Retina (tissue), 1 donor: ENCODE measurements at regions not wholly inside any gene's neighbourhood (a gene's known extent, or its start where the extent isn't known, plus 50 kb on each side); places are given as distances from the start of the nearest gene placed in this dataset.

Experiments
- DNase-seq: peaks from one replicate; pipeline ENCODE4 v3.0.0-alpha.2; 2016

DNA sequence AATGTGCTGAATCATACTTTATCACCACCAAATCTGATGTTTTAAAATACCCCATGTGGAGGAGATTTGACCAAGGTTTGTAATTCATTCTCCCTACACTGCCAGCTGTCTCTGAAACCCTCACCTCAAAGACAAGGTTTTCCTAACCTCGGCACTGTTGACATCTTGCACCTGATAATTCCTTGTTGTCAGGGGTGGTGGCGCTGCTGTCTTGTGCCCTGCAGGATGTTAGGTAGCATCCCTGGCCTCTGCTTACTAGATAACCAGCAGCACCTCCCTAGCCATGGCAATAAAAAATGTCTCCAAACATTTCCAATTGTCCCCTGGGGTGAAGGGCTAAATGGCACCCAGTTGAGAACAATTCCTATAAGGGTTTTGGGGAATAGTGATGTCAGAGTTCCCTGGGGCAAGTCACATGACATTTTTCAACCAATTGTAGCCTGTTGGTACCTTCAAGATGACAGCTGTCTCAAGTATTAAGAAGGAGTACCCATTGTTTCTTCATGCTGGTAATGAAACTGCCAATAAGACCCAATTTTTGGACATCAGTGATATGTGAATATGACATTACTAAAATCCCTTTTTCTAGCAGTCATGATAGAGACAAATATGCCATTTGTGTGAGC is 160.6 kb upstream of the PLCXD3 start:
- DNase-seq, result no peak

DNA sequence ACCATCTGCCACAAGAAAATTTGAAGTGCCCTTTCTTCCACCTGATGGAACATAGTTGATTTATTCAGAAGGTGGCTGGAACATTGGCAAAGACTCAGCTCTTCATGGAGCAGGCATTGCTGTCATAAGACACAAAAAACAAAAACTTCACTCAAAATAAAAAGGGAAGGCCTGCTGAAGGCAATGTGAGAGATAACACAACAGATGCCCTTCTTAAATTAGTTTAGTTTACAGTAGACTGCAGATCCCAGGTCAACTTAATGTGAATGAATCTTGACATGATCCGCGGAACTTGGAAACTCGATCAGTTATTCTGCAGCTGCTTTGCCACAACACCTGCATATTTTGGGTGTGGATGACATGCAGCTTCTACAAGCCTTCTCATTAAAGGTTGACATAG is 159.8 kb upstream of the PLCXD3 start:
- DNase-seq, result no peak

DNA sequence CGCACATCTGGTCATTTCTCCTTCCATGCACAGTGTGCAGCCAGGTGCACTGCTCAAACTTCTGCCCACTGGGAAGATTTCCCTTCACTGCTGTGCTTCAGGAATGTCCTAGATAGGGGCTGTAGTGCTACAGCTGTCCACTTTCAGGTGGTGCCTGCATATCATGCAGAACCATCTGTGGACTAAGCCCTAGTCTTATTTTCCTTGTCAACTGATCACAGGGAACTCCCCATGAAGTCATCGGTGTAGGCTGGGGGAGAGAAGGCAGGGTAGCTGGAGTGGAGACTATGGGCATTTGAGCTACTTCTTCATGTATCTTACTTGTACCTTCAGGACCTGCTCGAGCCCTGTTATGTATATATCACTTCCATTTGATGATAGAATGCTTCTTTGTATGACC is 150.9 kb upstream of the PLCXD3 start:
- no peak for DNase-seq

DNA sequence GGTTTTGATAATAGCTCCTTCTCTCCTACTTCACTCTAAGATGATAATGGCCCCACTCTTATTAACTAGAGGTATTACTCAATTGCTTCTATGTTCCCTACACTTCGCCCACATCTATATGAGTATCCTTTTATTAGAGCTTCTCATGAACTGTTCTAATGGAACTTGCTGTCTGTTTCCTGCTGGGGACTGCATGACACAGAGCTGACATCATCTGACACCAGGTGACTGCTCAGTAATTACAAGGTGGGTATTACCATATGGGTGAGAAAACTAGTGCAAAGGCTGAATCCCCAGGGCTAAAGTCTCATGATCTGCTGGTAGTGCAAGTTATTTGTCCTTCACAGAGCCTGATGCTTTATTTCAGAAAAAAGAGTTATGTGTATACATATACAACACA is 146.2 kb upstream of the PLCXD3 start:
- no peak for DNase-seq

DNA sequence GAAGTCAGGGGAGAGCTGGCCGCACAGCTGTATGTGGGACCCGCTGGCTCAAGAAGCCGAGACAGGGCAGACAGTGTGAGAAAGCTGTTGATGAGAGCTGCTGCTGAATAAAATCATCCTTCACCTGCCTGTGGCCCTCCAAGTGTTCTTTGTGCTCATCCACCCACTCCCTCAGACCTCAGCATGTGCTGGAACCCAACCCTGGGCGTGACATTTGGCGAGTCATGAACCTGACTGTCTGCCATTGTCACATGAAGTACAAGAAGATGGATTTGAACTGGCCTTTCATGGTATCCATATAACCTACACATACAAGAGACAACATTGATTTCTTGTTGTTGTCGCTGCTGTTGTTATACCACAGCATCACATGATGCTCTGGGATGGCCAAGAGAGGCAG is 139.7 kb upstream of the PLCXD3 start:
- no peak for DNase-seq

DNA sequence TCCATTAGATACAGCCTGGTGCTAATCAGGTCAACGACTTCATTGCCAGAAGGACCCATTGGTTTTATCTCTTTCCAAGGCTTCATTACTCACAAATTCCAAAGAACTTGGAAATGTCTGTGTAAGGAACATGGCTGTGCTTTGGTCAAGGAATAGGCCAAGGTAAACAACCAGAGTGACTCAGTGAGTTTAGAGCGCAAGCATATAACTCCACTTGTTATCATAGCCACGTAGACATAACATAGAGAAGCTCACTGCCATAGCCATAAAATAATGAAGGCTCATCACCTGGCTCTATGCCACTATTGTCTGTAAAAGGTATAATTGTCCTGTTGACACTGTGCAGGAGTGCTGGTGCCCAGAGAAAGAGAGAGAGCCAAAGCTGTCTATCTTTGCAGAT is 139.3 kb upstream of the PLCXD3 start:
- DNase-seq, result no peak

DNA sequence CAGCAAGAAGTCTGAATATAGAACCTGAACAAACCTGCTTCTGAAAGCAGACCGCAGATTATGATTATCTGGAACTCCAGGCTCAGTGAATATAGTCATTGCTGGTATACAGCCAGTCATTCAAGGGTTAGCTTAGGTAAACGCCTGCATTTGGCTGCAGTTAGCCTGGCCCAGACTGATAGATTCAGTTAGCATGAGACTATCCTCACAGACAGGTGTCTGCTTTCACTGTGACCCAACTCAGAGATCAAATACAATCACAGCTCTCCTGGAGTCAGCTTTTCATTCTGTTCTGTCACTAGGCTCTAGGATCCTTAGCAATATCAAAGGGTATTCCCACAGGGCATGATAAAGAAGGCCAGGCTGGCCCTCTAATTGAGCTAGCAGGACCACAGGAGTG is 138.6 kb upstream of the PLCXD3 start:
- no peak for DNase-seq

DNA sequence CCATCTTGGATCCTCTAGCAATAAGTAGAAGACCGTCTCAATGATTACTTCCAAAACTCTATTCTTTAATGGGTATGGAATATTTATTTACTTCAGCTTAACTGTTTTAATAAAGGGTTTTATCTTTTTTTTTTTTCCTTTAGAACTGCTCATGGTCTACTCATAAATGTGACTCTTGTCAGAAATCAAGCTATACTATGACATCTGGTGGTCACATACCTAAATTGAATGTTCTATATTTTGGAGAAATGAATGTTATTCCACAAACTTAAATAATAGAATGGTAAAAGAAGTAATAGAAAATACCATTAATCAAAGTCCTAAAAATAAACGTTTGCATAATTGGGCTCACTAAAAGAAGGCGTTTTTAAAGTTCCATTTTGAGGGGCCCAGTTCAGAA is 131.2 kb upstream of the PLCXD3 start:
- no peak for DNase-seq

DNA sequence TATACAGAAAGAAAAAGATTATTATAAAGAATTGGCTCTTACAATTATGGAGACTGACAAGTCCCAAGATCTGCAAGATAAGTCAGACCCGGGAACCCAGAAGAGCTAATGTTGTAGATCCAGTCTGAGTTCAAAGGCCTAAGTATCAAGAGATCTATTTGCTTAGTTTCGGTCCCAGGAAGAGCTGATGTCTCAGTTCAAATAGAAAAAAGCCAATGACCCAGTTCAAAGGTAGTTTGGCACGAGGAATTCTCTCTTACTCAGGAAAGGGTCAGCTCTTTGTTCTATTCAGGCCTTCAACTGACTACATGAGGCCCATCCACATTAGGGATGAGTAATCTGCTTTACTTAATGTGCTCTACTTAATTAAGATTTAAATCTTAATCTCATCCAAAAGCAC is 128.3 kb upstream of the PLCXD3 start:
- DNase-seq, result no peak

DNA sequence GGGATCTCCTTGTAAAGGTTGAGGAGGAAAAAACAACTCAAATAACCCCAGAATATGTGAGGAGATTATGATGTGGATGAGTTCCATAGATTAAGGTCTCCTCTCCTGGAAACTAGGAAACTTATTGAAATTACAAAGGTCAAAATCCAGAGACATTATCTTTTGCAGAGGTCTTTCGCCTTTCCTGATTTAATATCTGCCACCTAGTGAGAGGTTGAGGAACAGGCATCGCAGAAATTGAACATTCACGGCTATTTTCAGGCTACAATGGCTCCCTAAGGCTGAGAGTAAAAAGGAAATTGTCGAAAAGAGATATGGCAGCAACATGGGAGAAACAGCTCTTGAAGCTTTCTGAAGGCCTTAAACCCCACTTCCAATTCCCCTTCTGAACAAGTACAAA is 127.5 kb upstream of the PLCXD3 start:
- DNase-seq, result no peak

DNA sequence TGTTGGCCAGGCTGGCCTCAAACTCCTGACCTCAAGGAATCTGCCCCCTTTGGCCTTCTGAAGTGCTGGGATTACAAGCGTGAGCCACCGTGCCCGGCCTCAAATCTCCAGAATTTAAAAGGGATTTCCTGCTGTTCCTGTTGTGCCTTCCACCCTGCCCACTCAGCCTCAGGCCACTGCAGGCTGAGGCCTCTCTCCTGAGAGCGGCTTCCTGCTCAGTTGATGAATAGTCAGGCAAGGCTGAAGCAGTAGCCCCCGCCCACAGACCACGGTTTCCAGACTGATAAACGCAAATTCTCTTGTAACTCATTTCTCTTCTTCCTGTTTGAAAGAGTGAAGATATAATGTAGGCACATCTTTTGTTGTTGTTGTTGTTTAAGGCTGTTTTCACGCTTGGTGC is 127.0 kb upstream of the PLCXD3 start:
- no peak for DNase-seq

DNA sequence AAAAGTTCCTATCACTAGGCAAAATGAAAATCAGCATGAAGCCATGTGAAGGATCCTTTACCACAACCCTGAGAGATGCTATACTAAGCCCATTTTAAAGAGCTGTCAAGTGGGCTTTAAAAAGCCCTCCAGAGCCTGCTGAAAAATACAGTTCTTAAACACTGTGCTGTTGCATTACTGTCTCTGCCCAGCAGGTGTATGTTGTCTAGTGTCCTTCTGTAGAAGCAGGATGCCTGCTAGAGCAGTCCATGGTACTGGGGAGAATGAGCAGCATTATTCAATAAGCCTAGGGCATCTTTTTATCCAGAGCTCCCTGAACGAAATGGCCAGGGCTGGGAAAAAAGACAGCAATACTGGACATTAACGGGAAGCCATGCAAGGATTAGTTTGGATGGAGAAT is 126.2 kb upstream of the PLCXD3 start:
- DNase-seq, result no peak

DNA sequence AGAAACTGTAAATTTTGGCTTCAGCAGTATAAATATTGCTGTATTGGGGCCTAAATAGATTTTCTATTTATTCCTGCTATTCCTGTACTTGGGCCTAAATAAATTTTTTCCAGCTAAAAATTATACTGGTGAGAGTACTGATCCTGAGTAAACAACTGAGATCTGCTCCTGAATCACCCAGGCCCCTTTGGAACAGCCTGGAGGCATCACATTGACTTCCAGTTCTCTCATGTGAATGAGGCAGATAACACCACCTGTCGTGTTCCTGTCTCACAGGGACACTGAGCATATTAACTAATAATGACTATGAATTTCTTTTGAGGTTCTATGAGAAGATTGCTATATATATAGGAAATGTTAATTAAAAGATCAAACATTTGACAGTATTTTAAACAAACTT is 119.5 kb upstream of the PLCXD3 start:
- no peak for DNase-seq

DNA sequence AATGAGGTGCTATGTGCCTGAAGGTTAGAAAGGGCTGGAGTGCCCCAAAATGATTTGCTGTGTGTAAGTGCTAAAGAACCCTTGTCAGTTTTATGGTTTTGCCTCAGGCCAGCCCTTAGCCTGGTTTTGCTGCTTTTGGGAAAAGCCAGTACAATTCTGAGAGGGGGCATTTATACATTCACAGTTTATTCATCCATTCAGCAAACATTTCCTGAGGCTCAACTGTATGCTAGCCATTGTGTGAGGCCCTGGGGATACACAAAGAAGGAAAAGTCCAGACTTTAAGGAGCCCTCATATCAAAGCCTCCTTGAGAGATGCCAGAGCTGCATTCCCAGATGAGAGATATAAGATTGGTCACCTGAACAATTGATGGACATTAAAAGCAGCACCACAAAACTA is 115.2 kb upstream of the PLCXD3 start:
- DNase-seq, result no peak

DNA sequence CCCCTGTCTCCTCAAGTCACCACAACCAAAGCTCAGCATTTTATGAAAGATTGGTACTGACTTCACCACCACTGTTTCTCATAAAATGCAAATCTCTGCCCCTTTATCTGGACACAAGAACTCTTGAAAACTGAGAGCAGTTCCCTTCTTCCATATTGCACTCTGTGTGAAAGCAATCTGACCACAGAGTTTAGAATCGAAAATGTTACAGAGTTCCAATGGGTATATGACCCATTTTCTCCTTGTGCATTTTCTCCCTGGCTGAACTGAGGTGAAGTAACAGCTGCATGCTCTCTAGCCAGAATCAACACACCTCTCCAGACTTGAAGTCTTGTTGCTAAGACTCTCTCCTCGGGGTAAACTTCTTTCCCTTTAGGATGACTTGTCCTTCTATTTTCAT is 111.0 kb upstream of the PLCXD3 start:
- DNase-seq, result no peak

DNA sequence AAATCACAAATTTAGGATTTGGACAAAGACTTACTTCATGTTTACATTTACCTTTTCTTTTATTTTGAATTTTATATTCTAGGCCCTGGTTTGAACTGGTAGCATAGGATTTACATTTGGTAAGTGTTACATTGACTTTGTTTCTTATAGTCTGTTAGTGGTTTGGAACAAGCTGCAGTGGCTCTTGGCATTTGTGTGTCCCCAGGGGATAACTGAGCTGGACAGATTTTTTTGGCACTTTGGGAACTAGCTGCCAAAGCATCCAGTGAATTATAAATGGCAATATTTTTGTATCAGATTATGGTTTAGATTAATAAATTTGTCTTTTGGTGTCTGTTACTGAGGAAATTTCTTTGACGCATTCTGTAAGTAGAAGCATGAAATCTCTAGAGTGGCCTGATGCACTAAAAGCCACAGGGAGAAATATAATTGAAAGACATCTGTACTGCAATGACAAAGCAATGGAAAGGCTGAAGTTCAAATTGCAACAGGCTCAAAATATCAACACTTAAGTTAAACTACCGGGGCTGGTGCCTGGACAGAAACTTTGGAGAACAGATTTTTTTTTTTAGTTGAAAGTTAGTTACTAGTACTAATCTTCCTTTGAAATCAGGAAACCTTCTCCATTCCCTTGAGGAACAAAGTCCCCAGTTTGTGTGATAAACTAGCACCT is 107.6 kb upstream of the PLCXD3 start:
- no peak for DNase-seq

DNA sequence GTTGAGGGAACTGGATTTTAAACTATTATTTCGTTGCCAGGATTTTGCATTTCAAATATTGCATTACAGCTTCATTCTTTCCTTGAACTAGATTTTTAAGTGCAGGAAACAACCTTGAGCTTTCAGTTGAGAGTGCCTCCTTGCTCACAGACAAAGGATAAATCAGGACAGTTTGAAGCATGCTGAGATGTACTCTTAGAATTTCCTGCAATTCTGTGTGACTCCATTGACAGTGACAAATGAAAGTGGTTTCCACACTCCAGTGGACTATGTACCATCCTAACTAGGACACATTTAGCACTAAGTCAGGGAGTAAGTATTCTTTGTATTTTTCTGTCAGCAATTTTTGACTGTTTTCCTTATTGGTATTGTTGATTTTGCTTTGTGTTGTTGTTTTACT is 100.0 kb upstream of the PLCXD3 start:
- DNase-seq, result no peak

DNA sequence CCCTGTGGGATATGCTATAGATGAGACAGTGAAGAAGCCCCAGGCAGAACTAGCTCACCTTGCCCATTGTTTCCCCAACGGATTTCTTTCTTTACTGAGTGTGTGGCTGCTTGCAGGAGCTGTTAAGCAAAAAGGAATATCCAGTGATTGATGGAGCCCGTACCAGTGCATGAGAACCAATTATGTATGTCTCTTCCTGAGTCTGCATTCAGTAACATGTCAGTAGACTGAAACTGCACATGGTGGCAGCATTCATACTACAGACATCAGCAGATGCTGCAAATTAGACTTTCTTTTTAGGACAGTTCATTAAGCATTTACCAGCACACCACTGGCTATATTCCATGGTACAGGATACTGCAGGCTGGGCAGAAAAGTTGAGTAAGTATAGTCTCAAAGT is 90.3 kb upstream of the PLCXD3 start:
- DNase-seq, result no peak

DNA sequence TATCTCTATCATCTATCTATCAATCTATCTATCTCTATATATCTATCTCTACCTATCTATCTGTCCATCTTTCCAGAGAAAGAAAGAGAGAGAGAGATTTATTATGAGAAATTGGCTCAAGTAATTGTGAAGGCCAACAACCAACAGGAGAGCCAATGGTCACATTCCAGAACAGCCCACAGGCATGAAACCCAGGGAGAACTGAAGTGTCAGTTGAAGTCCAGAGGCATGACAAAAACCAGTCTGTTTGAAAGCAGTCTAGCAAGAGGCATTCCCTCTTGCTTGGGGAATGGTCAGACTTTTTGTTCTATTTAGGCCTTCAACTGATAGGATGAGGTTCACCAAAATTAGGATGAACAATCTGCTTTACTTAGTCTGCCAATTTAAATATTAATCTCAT is 87.6 kb upstream of the PLCXD3 start:
- no peak for DNase-seq

DNA sequence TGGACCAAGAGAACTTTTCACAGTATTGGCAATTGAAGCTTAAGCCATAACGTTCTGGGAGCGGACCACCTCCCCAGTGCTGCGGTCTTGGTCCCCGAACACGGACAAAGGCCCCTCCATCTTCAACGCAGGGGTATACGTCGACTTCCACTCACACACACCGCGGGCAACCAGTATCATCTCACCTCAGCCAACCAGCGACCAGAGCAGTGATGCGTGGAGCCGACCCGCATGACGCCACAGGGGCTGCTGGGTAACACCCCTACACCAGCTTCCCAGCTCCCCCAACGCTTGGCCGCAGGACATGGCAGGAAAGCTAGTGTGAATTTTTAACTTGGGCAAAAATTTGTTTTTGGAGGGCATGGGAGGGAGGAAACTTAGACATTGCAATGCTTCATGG is 77.3 kb upstream of the PLCXD3 start:
- no peak for DNase-seq

DNA sequence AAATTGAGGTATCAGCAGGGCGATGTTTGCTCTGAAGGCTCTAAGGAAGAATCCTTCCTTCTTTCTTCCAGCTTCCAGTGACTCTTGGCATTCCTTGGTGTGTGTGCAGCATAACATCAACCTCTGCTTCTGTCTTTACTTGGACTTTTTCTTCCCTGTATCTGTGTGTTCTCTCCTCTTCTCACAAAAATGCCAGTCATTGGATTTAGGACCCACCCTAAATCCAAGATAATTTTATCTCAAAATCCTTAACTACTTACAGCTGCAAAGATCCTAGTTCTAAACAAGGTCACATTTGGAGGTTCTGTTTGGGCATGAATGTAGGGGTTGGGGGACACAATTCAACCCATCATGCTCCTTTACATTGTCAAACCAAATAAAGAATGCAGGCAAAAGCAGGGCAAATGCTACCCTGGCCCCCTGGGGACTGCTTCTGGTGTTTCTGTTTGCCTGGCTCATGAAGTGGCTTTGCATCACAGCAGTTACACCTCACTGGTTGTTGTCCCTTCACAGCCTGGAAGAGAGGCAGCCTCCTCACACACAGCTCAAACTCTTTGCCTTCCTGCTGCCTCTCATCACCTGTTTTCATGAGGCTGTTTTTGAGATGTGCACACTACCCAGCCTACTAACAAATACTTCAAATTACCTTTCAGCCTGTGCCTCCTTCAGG is 64.8 kb upstream of the PLCXD3 start:
- DNase-seq, result peak; percentile 2

DNA sequence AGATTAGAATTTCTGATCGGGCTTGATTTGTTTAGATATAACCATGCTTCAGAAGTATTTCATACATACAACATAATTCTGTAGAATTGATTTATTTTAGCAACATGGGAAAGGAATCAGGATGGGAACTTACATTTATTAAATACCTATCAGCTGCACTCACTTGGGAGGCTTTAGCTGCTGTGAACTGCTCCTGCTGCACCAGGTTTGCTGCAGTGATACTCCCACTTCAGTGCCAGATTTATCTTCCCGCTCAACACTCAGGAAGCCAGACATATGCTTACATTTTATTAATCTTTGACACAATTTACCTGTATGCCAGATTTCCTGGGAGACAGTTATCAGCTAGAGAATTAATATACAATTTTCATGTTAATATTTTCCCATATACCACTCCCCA is 64.0 kb upstream of the PLCXD3 start:
- DNase-seq, result no peak
